Ascending aorta (tissue), 2 donors: ENCODE measurements at regions not wholly inside any gene's neighbourhood (a gene's known extent, or its start where the extent isn't known, plus 50 kb on each side); places are given as distances from the start of the nearest gene placed in this dataset.

ENCODE experiments used
- DNase-seq, 2 donors: peaks; one replicate each; pipeline ENCODE4 v3.0.0-alpha.2; 2019; ENCODE audit warnings: low spot score in 2 of 2
- H3K27ac ChIP-seq, 2 donors: fragments of 200-600 bp; sonication (generic); one replicate each; pipeline ENCODE4 v1.5.1; 2016 to 2017; ENCODE audit warnings: mild to moderate bottlenecking in 1 of 2
- H3K27me3 ChIP-seq: fragments of 200-600 bp; sonication (generic); one replicate; pipeline ENCODE4 v1.5.1; 2017
- H3K36me3 ChIP-seq, 2 donors: fragments of 200-600 bp; sonication (generic); one replicate each; pipeline ENCODE4 v1.5.1; 2016
- H3K4me1 ChIP-seq, 2 donors: fragments of 200-600 bp; sonication (generic); one replicate each; pipeline ENCODE4 v1.5.1; 2016 to 2017; ENCODE audit warnings: mild to moderate bottlenecking in 1 of 2
- H3K4me3 ChIP-seq, 2 donors: fragments of 200-600 bp; sonication (generic); one replicate each; pipeline ENCODE4 v1.5.1; 2016 to 2017; ENCODE audit warnings: mild to moderate bottlenecking in 1 of 2
- H3K9me3 ChIP-seq, 2 donors: fragments of 200-600 bp; sonication (generic); one replicate each; pipeline ENCODE4 v1.5.1; 2016
- intact Hi-C: fragments of 100-400 bp; cut with DNase I; formaldehyde crosslinking; loops from one replicate; pipeline ENCODE4 v1.15.1; 2023
- TF ChIP-seq, protein P1 (sequence below), 3 experiments: fragments of 200-600 bp in 2 of 3; fragments of 450-650 bp in 1 of 3; sonication (generic) in 2 of 3; IDR thresholded peaks; one replicate each; pipeline ENCODE4 v1.5.1; 2016 to 2019; ENCODE audit warnings: antibody characterized with exemption in 3 of 3, mild to moderate bottlenecking in 1 of 3, moderate library complexity in 1 of 3

DNA sequence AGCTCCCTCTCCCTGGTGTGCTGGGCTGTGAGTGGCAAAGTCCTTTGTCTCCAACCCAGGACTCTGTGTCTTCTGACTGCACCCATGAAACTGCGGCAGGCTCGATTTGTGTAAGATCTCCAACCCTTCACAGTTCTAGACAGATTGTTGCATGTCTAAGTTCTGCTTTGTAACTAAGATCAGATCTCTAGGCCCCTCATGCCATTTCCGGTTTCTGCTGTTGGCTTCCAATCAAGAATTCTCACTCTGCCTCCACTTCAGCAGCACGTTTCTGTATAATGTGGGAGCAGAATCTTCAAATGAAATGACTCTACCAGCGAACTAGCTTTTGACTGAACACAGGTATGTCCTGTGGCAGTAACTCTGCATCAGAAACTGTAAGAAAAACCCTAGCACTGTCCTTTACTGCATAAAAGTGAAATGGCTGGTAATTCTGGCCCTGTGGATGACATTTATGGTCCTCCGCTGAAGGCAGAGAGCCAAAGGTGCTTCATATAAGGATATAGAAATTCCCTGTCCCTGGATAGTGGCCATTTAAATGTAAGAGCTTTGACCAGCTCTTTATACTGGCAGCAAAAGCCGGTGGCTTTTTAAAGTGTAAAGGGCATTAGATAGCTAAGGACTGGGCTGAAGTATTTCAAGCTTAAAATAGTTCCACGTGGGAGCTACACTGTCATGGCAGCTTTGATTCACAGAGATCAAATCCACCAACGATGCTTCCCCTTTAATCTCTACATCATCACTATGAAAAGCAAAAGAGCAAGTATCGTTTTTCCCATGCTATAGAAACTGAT is 319.0 kb upstream of the CDH6 start:
- Histone ChIP-seq H3K4me1 (no peaks in the 10 kb centered on the region), H3K4me3 (no peak overlapping the region), H3K27me3 (no peaks in the 10 kb centered on the region), H3K36me3 (no peaks in the 10 kb centered on the region), H3K27ac (no peak overlapping the region), H3K9me3 (no peaks in the 10 kb centered on the region)
- intact Hi-C loops: no loop called here
- DNase-seq: no peak
- TF ChIP-seq, protein P1, sequence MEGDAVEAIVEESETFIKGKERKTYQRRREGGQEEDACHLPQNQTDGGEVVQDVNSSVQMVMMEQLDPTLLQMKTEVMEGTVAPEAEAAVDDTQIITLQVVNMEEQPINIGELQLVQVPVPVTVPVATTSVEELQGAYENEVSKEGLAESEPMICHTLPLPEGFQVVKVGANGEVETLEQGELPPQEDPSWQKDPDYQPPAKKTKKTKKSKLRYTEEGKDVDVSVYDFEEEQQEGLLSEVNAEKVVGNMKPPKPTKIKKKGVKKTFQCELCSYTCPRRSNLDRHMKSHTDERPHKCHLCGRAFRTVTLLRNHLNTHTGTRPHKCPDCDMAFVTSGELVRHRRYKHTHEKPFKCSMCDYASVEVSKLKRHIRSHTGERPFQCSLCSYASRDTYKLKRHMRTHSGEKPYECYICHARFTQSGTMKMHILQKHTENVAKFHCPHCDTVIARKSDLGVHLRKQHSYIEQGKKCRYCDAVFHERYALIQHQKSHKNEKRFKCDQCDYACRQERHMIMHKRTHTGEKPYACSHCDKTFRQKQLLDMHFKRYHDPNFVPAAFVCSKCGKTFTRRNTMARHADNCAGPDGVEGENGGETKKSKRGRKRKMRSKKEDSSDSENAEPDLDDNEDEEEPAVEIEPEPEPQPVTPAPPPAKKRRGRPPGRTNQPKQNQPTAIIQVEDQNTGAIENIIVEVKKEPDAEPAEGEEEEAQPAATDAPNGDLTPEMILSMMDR (IDR thresholded peaks at IDR 0.05): no peak

DNA sequence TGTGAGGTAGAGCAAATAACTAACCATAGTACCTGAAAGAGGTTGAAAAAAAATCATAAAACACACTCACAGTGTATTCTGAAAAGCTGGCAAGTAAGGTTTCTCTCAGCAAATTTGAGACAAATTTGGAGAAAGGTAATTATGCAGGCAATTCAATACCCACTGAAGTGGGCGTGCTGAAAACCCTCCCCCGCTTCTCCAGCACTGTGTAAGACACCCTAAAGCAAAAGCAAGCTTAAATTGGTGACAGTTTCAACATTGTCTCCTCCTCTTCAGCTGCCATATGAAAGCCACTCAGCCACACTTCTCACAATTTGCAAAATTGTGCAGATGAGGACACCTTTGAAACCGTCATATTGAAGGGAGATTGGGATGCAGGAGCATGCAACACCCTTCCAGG is 322.3 kb upstream of the CDH6 start:
- H3K4me1 ChIP-seq: no peaks in the 10 kb centered on the region
- TF ChIP-seq, protein P1 (IDR thresholded peaks at IDR 0.05): no peak
- no peaks in the 10 kb centered on the region for H3K27me3 ChIP-seq
- no peak for DNase-seq
- no peaks in the 10 kb centered on the region for H3K9me3 ChIP-seq
- H3K36me3 ChIP-seq: no peaks in the 10 kb centered on the region
- H3K4me3 ChIP-seq: no peak overlapping the region
- no peak overlapping the region for H3K27ac ChIP-seq
- intact Hi-C loops: no loop called here

DNA sequence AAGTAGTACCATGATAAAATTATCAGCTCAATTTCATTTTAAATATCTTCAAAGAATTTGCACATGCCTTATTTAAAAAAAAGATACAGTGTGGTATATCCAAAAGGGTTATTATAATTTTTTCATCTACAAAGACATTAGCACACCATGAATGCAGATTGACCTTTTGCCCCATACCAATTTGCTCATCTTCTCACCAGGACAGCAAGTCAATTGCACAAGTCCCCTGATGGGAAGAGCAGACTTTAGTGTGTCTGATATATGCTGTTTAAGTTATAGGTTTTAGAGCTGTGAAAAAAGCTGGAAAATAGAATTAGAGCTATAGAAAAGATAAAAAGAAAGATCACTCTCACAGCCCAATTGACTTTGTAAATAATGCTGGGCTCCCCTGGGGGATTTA is 325.8 kb upstream of the CDH6 start:
- TF ChIP-seq, protein P1 (IDR thresholded peaks at IDR 0.05): no peak
- Histone ChIP-seq H3K9me3 (no peaks in the 10 kb centered on the region), H3K27me3 (no peaks in the 10 kb centered on the region), H3K27ac (no peak overlapping the region), H3K4me1 (no peaks in the 10 kb centered on the region), H3K4me3 (no peak overlapping the region), H3K36me3 (no peaks in the 10 kb centered on the region)
- no peak for DNase-seq
- intact Hi-C loops: no loop called here

DNA sequence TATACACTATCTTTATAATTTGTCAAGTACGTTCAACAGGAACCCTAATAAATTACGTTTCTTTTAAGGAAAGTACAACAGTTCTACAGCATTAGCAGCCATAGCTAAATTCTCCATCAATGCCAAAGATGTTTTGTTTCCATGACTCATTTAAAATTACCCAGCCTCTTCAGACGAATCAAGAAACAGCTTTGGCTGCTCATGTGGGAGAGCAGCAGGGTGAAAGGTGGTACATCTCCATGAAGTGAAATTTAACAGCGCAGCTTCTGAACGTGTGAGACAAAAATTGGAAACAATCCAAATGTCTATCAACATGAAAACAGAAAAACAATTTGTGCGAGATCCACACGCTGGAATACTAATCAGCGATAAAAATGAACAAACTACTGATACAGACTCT is 327.3 kb upstream of the CDH6 start:
- TF ChIP-seq, protein P1 (IDR thresholded peaks at IDR 0.05): no peak
- intact Hi-C loops: no loop called here
- Histone ChIP-seq H3K27me3 (no peaks in the 10 kb centered on the region), H3K9me3 (no peaks in the 10 kb centered on the region), H3K27ac (no peak overlapping the region), H3K4me3 (no peak overlapping the region), H3K36me3 (no peaks in the 10 kb centered on the region), H3K4me1 (no peaks in the 10 kb centered on the region)
- no peak for DNase-seq

DNA sequence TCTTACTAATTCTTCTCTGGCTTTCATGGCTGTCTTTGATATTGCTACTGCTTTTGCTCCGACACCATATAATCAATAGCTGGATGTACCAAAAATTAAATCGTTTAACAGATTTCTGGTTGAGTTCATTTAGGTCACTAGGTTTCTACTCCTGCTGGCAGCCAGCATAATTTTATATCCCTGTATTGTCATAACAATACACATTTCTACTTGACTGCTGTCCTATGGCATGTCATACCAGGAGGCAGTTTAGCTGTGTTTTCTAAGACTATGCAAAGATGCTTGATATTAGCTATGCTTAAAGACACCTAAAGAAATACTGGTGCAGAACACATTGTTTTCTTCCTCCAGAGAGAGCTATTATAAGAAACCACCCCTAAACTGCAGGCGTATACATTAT is 337.2 kb upstream of the CDH6 start:
- Histone ChIP-seq H3K4me1 (no peaks in the 10 kb centered on the region), H3K36me3 (no peaks in the 10 kb centered on the region), H3K27me3 (no peaks in the 10 kb centered on the region), H3K9me3 (no peaks in the 10 kb centered on the region), H3K4me3 (no peak overlapping the region), H3K27ac (no peak overlapping the region)
- TF ChIP-seq, protein P1 (IDR thresholded peaks at IDR 0.05): no peak
- DNase-seq: no peak
- intact Hi-C loops: no loop called here

DNA sequence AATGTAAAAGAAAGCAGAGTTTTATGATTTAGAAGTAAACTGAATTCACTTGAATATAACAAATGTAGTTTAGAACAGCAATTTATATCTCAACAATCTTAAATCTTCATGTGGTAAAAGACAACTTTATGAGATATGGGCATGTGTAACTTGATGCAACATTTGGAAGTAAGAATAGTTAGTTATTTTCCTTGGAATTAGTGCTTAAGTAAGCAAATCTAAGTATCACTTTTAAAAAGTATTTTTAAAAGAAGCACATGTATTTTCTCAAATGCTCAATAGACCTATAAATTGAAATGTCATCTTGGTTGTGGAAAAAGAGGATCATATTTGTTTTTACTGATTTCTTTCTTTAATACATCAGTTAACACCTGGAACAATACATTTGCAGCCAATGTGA is 340.3 kb upstream of the CDH6 start:
- H3K4me3 ChIP-seq: no peak overlapping the region
- no peak overlapping the region for H3K27ac ChIP-seq
- DNase-seq: no peak
- H3K36me3 ChIP-seq: no peaks in the 10 kb centered on the region
- intact Hi-C loops: no loop called here
- no peaks in the 10 kb centered on the region for H3K27me3 ChIP-seq
- no peaks in the 10 kb centered on the region for H3K4me1 ChIP-seq
- TF ChIP-seq, protein P1 (IDR thresholded peaks at IDR 0.05): no peak
- H3K9me3 ChIP-seq: no peaks in the 10 kb centered on the region
